ENCODE measurements at regions not wholly inside any gene's neighbourhood (a gene's known extent, or its start where the extent isn't known, plus 50 kb on each side); places are given as distances from the start of the nearest gene placed in this dataset.
"Not testable (repeated sequence)": the region's sequence is repeated elsewhere in the genome, so short reads cannot be mapped to it uniquely, and the experiment has no call there.

DNA sequence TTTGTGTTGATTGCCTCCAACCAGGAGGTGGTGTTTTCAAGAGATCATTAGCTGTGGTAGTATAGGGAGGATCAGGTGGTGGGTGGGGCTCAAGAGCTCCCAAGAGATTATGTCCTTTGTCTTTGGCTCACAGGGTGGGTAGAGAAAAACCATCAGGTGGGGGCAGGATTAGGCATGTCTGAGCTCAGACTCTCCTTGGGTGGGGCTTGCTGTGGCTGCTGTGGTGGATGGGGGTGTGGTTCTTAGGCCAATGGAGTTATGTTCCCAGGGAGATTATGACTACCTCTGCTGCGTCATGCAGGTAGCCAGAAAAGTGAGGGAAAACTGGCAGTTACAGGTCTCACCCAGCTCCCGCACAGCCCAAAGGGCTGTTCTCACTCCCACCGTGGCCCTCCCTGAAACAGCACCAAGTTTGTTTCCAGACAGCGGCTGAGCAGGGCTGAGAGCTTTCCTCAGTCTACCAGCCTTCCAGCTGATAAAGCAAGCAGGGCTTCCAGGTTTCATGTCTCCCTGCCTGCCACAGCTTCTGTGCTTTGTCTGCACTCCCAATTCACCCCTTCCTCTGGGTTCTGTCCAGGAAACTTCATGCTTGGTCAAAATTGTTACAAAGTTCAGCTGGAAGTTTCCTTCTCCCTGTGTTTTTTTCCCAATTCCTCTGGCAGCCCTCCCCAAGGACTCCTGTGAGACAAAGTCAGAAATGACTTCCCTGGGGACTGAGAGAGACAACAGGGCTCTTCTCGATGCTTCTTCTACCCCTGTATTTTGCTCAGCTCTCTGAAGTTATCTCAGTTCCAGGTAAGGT lies 481.1 kb upstream of the MAN1A1 start:
- H3K4me3 ChIP-seq (ENCODE audit: low read depth, low read length), result no peak overlapping the region
- TF ChIP-seq, protein P1, sequence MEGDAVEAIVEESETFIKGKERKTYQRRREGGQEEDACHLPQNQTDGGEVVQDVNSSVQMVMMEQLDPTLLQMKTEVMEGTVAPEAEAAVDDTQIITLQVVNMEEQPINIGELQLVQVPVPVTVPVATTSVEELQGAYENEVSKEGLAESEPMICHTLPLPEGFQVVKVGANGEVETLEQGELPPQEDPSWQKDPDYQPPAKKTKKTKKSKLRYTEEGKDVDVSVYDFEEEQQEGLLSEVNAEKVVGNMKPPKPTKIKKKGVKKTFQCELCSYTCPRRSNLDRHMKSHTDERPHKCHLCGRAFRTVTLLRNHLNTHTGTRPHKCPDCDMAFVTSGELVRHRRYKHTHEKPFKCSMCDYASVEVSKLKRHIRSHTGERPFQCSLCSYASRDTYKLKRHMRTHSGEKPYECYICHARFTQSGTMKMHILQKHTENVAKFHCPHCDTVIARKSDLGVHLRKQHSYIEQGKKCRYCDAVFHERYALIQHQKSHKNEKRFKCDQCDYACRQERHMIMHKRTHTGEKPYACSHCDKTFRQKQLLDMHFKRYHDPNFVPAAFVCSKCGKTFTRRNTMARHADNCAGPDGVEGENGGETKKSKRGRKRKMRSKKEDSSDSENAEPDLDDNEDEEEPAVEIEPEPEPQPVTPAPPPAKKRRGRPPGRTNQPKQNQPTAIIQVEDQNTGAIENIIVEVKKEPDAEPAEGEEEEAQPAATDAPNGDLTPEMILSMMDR (IDR thresholded peaks at IDR 0.05; ENCODE audit: control insufficient read depth, extremely low read depth, insufficient read depth), result no peak
- DNase-seq (ENCODE audit: low read depth), result no peak

GRCh38 chr6:119830069-119830468 lies 480.5 kb upstream of the MAN1A1 start:
- TF ChIP-seq, protein P1 (IDR thresholded peaks at IDR 0.05; ENCODE audit: control insufficient read depth, extremely low read depth, insufficient read depth), result no peak
- no peak overlapping the region for H3K4me3 ChIP-seq (ENCODE audit: low read depth, low read length)
- no peak for DNase-seq (ENCODE audit: low read depth)

- not testable (repeated sequence) for DNase-seq (ENCODE audit: low read depth)
These were observed 479.9 kb upstream of the MAN1A1 start for GRCh38 chr6:119829499-119829898.

DNA sequence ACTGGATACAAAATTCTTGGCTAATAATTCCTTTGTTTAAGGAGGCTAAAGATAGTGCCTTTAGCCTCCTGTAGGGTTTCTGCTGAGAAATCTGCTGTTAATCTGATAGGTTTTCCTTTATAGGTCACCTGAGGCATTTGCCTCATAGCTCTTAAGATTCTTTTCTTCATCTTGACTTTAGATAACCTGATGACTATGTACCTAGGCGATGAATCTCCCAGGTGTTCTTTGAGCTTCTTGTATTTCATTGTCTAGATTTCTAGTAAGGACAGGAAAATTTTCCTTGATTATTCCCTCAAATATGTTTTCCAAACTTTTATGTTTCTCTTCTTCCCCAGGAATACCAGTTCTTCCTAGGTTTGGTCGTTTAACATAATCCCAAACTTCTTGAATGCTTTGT lies 479.4 kb upstream of the MAN1A1 start:
- TF ChIP-seq, protein P1 (IDR thresholded peaks at IDR 0.05; ENCODE audit: control insufficient read depth, extremely low read depth, insufficient read depth), result no peak

More at GRCh38 chr6:119829499-119829898, 479.9 kb upstream of the MAN1A1 start:
- not testable (repeated sequence) for H3K4me3 ChIP-seq (ENCODE audit: low read depth, low read length)

GRCh38 chr6:119821380-119821779 lies 471.8 kb upstream of the MAN1A1 start:
- no peak for DNase-seq (ENCODE audit: low read depth)
- no peak overlapping the region for H3K4me3 ChIP-seq (ENCODE audit: low read depth, low read length)
- TF ChIP-seq, protein P1 (IDR thresholded peaks at IDR 0.05; ENCODE audit: control insufficient read depth, extremely low read depth, insufficient read depth), result no peak

More for the DNA sequence above, 479.4 kb upstream of the MAN1A1 start:
- no peak for DNase-seq (ENCODE audit: low read depth)
- H3K4me3 ChIP-seq (ENCODE audit: low read depth, low read length), result no peak overlapping the region

- no peak overlapping the region for H3K4me3 ChIP-seq (ENCODE audit: low read depth, low read length)
- TF ChIP-seq, protein P1 (IDR thresholded peaks at IDR 0.05; ENCODE audit: control insufficient read depth, extremely low read depth, insufficient read depth), result no peak
- no peak for DNase-seq (ENCODE audit: low read depth)
These were observed 469.3 kb upstream of the MAN1A1 start for GRCh38 chr6:119818876-119819275.

DNA sequence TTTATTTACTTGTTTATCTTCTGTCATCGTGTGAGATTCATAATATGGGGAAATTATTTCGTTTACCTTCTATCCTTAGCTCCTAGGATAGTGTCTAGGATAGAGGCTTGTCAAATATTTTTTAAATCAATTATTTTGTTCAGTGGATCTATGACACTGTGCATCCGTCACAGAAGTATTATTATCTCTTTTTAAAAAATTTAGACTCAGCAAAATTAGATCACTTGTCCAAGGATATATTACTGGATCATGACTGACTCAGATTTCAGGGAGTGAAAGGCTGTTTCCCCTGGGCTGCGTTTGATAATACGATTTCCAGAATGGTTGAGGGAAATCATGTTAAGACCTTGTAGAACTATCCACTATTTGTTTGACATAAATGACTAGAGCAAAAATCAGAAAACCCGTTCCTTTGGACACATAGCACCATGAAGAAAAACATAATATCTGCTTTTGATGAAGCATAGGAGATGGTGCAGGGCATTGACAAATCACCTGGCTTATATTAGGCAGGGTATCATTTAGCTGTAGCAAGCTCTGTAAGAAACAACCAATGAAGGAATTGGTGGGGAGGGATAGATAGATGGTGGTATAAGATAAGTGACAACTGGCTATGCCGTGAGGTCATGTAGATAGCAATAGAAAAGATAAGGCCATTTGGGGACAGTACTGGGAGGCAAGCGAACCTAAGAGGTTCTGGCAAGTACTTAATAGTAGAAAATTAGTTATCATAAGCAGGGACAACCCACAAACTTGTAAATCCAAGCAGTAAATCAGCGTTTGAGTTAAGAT lies 465.2 kb upstream of the MAN1A1 start:
- no peak for DNase-seq (ENCODE audit: low read depth)
- TF ChIP-seq, protein P1 (IDR thresholded peaks at IDR 0.05; ENCODE audit: control insufficient read depth, extremely low read depth, insufficient read depth), result no peak
- H3K4me3 ChIP-seq (ENCODE audit: low read depth, low read length), result no peak overlapping the region

Data from LNCaP clone FGC (cell line).